Endothelial cell (in vitro differentiated cells): ENCODE measurements at regions not wholly inside any gene's neighbourhood (a gene's known extent, or its start where the extent isn't known, plus 50 kb on each side); places are given as distances from the start of the nearest gene placed in this dataset.
"Not testable (repeated sequence)": the region's sequence is repeated elsewhere in the genome, so short reads cannot be mapped to it uniquely, and the experiment has no call there.

Source experiments
- DNase-seq: peaks from one replicate; pipeline ENCODE4 v3.0.0; 2021; ENCODE audit warnings: low spot score
- H3K27ac Mint-ChIP-seq: one replicate; pipeline ENCODE4 v1.8.0; 2021; ENCODE audit warnings: mixed read lengths, inconsistent platforms; ENCODE audit not compliant: unreplicated experiment
- H3K27me3 Mint-ChIP-seq: one replicate; pipeline ENCODE4 v1.8.0; 2021; ENCODE audit warnings: mild to moderate bottlenecking, moderate library complexity, mixed read lengths, inconsistent platforms; ENCODE audit not compliant: unreplicated experiment
- H3K36me3 Mint-ChIP-seq: one replicate; pipeline ENCODE4 v1.8.0; 2021; ENCODE audit warnings: mild to moderate bottlenecking, low read depth, mixed read lengths, inconsistent platforms; ENCODE audit not compliant: unreplicated experiment
- H3K4me1 Mint-ChIP-seq: one replicate; pipeline ENCODE4 v1.8.0; 2021; ENCODE audit warnings: mild to moderate bottlenecking, mixed read lengths, inconsistent platforms; ENCODE audit not compliant: unreplicated experiment
- H3K4me3 Mint-ChIP-seq: one replicate; pipeline ENCODE4 v1.8.0; 2021; ENCODE audit warnings: mild to moderate bottlenecking, mixed read lengths, inconsistent platforms; ENCODE audit not compliant: unreplicated experiment
- H3K9me3 Mint-ChIP-seq: one replicate; pipeline ENCODE4 v1.8.0; 2021; ENCODE audit warnings: mixed read lengths, inconsistent platforms; ENCODE audit not compliant: unreplicated experiment

DNA sequence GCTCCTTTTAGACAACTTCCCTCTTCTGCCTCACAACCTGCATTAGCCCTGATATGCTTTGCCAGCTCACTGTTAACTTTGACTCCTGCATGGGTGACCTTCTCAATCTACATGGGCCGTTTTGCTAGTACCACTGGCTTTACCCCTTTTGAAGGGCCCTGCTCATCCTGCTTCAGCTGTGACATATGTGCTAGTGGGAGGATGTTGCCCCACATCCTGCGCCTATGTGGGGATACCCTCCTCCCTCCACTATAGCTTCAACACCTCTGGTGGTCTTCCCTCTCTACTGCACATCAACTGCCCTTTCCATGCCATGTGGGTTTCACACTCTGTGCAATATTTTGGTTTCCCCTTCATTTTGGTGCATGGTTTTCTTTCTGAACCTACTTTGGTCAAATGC, 1235.5 kb downstream of the RPIA start:
- not testable (repeated sequence) for H3K27ac Mint-ChIP-seq, H3K36me3 Mint-ChIP-seq, DNase-seq, H3K9me3 Mint-ChIP-seq, H3K4me1 Mint-ChIP-seq, H3K4me3 Mint-ChIP-seq, H3K27me3 Mint-ChIP-seq

DNA sequence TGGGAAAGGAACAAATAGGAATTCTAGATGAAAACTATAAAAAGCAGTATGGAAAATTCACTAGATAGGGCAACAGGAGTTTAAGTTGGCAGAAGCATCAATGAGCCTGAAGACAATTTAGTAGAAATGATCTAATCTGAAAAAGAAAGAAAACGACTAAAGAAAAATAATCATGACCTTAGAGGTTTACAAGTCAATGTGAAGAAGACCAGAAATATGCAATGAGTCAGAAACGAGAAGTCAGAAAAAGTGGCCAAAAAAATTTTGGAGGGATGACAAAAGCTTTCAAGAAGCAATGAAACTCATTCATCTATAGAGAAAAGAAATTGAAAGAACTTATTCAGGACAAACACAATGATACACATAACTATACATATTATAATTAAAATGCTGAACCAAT, 1244.0 kb downstream of the RPIA start:
- not testable (repeated sequence) for H3K27me3 Mint-ChIP-seq, DNase-seq, H3K4me1 Mint-ChIP-seq, H3K9me3 Mint-ChIP-seq, H3K27ac Mint-ChIP-seq, H3K36me3 Mint-ChIP-seq, H3K4me3 Mint-ChIP-seq

- H3K27me3 Mint-ChIP-seq, H3K4me3 Mint-ChIP-seq, DNase-seq, H3K4me1 Mint-ChIP-seq, H3K9me3 Mint-ChIP-seq, H3K36me3 Mint-ChIP-seq, H3K27ac Mint-ChIP-seq: not testable (repeated sequence)
Measured at GRCh38 chr2:89936011-89936410, 1244.5 kb downstream of the RPIA start.

DNA sequence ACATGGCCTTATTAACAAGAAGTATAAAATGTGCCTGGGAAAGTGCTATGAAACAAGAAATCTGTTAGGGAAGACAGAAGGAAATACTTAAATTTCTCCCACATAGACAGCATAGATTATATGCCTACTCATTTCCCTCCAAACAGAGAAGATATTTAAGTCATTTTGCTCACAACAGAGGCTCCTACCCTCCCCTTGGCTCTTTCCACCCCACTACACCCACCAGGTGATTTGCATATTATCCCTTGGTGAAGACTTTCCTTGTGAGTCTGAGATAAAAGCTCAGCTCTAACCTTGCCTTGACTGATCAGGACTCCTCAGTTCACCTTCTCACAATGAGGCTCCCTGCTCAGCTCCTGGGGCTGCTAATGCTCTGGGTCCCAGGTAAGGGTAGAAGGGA, 1245.1 kb downstream of the RPIA start:
- not testable (repeated sequence) for H3K36me3 Mint-ChIP-seq, H3K4me3 Mint-ChIP-seq, H3K27ac Mint-ChIP-seq

DNA sequence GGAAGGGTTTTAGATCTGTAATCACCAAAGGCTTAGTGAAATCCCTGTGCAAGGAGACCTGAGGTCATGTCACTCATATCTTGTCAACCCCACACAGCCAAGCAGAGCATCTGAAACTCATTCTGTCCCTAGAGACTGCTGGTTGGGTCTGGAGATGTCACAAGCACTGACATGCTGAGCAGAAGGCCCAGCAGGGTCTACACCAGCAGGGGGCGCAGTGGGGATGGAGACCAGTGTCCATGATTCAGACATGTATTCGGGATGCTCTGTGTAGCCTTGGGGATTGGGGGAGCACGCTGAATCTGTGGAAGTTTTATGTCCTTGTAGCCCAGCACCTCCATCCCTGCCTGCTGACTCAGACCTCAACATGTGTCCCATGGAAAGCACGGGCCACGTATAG, 1247.3 kb downstream of the RPIA start:
- H3K36me3 Mint-ChIP-seq, DNase-seq, H3K27me3 Mint-ChIP-seq, H3K4me1 Mint-ChIP-seq, H3K9me3 Mint-ChIP-seq, H3K4me3 Mint-ChIP-seq, H3K27ac Mint-ChIP-seq: not testable (repeated sequence)

More for the DNA sequence above, 1245.1 kb downstream of the RPIA start:
- DNase-seq, H3K4me1 Mint-ChIP-seq, H3K9me3 Mint-ChIP-seq, H3K27me3 Mint-ChIP-seq: not testable (repeated sequence)

GRCh38 chr2:89944267-89944666, 1252.8 kb downstream of the RPIA start:
- not testable (repeated sequence) for H3K4me1 Mint-ChIP-seq, H3K9me3 Mint-ChIP-seq, DNase-seq, H3K27me3 Mint-ChIP-seq, H3K4me3 Mint-ChIP-seq, H3K36me3 Mint-ChIP-seq, H3K27ac Mint-ChIP-seq

DNA sequence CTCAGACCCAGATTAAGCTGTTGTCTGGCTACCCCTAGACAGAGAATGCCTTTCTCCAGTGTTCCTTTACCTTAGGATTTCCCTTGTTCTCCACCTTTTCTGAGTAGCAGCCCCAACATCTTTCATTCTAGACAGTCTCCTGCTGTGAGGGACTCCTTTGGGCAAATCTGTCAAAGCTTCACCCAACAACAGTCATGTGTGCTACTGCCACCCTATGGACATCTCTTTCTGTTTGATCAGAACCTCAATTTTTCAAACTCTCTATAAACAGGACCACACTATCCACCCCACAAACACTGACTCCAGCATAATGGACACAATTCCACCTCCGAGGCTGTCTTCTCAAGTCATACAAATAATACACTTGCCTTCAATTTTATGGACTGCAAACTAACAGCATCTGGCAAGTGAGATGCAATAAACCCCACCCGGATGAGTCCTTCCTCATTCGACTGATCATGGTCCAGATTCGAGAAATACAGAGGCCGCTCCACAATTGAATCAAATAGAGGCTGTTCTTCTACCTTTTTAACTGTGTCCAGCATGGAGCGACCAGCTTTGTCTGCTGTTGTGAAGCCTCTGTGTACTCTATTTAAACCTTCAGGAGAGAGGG, 1253.6 kb downstream of the RPIA start:
- DNase-seq, H3K36me3 Mint-ChIP-seq, H3K27me3 Mint-ChIP-seq, H3K4me1 Mint-ChIP-seq, H3K4me3 Mint-ChIP-seq, H3K9me3 Mint-ChIP-seq, H3K27ac Mint-ChIP-seq: not testable (repeated sequence)

DNA sequence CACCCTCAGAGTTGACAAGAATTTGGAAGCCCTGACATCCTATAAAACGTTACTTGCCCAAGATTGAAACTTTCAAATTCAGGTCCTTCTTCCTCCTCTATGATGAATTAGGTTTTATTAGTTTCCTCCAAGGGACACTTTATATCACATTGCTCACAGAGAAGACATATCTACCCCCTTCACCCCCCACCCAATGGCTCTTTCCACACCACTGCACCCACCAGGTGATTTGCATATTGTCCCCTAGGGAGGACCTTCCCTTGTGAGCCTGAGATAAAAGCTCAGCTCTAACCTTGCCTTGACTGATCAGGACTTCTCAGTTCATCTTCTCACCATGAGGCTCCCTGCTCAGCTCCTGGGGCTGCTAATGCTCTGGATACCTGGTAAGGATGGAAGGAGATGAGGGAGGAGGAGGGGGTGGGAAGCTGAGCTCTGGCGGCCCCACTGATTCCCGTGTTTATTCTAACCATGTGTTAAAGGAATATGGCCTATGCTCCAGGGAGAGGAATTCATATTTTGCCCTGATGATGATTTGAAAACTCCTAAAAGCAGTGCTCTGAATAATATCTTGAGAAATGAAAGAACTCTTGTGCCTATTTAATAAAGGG, 1255.8 kb downstream of the RPIA start:
- H3K9me3 Mint-ChIP-seq, DNase-seq, H3K36me3 Mint-ChIP-seq, H3K4me3 Mint-ChIP-seq, H3K4me1 Mint-ChIP-seq, H3K27me3 Mint-ChIP-seq, H3K27ac Mint-ChIP-seq: not testable (repeated sequence)

DNA sequence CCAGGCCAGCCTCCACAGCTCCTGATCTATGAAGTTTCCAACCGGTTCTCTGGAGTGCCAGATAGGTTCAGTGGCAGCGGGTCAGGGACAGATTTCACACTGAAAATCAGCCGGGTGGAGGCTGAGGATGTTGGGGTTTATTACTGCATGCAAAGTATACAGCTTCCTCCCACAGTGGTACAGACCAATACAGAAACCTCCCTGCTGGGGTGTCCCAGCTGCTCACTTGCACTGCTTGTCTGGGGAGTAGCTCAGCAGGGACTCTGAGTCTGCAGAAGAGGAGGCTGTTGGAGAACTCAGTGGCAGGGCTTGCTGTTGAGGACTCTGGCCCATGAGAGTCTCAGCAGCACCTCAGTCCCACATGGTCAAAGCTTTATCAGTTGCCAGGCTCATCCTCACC, 1256.6 kb downstream of the RPIA start:
- H3K36me3 Mint-ChIP-seq, H3K4me3 Mint-ChIP-seq, H3K4me1 Mint-ChIP-seq, H3K27ac Mint-ChIP-seq, H3K9me3 Mint-ChIP-seq, DNase-seq, H3K27me3 Mint-ChIP-seq: not testable (repeated sequence)

DNA sequence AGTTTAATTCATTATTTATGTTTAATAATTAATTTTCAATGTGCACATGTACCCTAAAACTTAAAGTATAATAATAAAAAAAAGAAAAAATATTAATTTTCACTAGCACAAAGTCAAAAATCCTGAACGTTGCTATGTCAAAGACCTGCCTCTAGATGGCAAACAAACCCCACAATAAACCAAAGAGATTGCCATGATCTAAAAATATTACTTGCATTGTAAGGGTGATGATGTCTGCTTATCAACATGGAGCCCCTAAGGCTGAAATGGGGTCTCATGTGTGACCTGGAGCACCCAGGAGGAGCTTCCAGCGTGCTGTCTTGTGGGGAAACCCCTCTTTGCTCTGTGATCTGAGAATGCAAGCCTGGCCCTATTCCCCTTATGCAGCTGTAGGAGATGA, 1259.3 kb downstream of the RPIA start:
- H3K36me3 Mint-ChIP-seq, H3K4me1 Mint-ChIP-seq, H3K27ac Mint-ChIP-seq, H3K4me3 Mint-ChIP-seq, DNase-seq, H3K9me3 Mint-ChIP-seq, H3K27me3 Mint-ChIP-seq: not testable (repeated sequence)

DNA sequence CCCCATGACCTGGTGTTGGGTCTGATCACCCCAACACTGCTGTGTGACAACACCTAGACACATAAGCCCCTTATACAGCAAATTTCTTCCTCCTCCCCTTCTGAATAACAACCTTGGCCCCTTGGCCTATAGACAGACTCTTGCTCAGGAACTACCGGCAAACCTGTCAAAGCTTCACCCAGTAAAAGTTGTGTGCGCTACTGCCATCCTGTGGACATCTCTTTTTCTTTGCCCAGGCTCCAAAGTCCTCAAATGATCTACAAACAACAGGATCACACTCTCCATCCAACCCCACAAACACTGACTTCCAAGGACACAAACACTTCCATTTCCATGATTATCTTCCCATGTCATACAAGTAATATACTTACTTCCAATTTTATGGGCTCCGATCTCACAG, 1265.8 kb downstream of the RPIA start:
- H3K27ac Mint-ChIP-seq, H3K4me3 Mint-ChIP-seq, H3K36me3 Mint-ChIP-seq, H3K4me1 Mint-ChIP-seq, DNase-seq, H3K27me3 Mint-ChIP-seq: not testable (repeated sequence)
- H3K9me3 Mint-ChIP-seq = peaks cover 11% of the 10 kb centered on the region

DNA sequence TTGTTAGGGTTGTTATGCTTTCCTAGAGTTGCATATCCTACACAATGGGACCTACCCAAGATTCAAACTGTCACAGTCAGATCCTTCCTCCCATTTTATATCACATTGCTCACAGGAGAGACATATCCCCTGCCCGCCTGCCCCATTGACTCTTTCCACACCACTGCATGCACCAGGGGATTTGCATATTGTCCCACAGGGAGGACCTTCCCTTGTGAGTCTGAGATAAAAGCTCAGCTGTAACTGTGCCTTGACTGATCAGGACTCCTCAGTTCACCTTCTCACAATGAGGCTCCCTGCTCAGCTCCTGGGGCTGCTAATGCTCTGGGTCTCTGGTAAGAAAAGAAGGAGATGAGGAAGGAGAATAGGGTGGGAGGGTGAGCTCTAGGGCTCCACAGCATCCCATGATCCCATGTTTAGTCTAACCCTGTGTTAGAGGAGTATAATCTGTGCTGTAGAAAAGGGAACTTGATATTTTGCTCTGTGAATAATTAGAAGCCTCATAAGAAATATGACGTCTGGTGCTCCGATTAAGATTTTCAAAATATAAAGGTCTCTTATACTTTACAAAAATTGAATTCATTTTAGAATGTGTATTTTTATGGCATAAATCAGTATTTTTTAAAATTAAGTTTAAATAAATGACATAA, 1268.4 kb downstream of the RPIA start:
- not testable (repeated sequence) for H3K27ac Mint-ChIP-seq

More for the DNA sequence above, 1268.4 kb downstream of the RPIA start:
- H3K4me3 Mint-ChIP-seq, H3K27me3 Mint-ChIP-seq, H3K4me1 Mint-ChIP-seq, DNase-seq, H3K36me3 Mint-ChIP-seq, H3K9me3 Mint-ChIP-seq: not testable (repeated sequence)
